SIG-M5 treated with dmso at 0.1 percent for 504 hours (cell line): ENCODE measurements at regions not wholly inside any gene's neighbourhood (a gene's known extent, or its start where the extent isn't known, plus 50 kb on each side); places are given as distances from the start of the nearest gene placed in this dataset.
"Not testable (repeated sequence)": the region's sequence is repeated elsewhere in the genome, so short reads cannot be mapped to it uniquely, and the experiment has no call there.

ENCODE experiments used
- DNase-seq: peaks from one replicate; lab custom pipeline; 2025; ENCODE audit not compliant: unreplicated experiment; lab: John Stamatoyannopoulos, UW

- DNase-seq: no peak
Measured at GRCh38 chr17:54466875-54467274, 433.8 kb upstream of the TOM1L1 start.

GRCh38 chr17:54482843-54483242 lies 417.8 kb upstream of the TOM1L1 start:
- no peak for DNase-seq

GRCh38 chr17:54493691-54494090 lies 407.0 kb upstream of the TOM1L1 start:
- DNase-seq: no peak

DNA sequence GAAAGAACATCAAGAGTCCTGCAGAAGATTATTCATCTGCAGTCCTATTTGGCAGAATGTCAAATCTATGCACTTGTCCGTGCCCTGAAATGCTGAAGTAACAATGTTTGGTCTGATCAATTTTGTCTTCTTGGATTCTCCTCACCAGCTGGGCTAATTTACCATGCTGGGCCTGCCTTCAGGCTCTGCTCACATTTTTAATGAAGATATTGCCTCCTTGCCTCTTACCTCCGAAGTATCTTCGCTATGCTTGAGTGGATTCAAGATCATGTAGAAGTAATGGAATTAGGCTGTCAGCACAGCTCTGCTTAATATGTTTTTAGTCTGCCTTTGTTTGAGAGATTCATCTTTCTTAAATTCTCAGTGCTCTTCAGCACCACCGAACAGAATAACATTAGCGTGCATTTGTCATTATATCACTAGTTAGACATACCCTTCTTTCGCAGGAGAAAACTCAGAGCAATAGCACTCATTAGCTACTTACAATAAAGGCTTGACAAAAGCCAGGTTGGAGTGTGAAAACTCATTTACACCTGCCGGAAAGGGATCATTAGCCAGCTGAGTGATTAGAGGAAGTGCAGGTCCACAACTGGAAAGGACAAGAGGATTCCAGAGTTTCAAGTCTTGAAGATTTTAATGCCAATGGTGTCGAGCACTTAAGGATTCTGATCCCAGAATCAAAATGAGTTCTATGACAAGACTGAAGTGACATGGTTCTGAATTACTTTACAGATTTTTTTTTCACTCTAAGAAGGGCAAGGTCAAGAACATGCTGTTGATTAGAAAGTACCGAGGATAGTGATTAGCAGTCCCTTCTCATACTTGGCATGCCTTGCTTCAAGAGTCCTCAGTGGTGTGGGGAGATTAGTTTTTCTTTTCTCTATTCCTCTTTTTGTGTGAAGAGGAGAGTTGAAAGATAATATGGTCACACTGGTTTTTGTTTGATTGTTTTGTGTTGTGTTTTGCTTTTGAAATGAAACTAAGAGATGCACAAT lies 405.6 kb upstream of the TOM1L1 start:
- DNase-seq: no peak

GRCh38 chr17:54505404-54505803 lies 395.2 kb upstream of the TOM1L1 start:
- no peak for DNase-seq

GRCh38 chr17:54518706-54519105 lies 381.9 kb upstream of the TOM1L1 start:
- no peak for DNase-seq

DNA sequence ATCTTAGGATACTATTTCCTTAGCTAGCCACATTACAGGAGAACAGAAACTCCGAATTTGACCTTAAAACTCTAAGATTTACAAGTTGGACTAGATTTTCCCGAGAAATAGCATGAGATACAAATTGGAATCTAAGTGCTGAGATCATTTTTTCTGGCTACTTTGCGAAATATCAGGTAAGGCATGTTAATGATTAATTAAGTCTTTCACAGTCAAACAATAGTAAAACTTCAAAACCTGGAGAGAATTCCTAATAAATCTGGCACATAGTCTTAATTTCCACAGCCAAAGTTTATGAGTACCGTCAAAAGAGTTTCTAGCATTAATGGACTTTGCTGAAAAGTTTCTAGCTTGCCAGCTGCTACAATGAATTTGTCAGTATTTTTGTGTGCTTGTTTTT lies 379.5 kb upstream of the TOM1L1 start:
- DNase-seq: no peak

GRCh38 chr17:54524501-54524900 lies 376.2 kb upstream of the TOM1L1 start:
- no peak for DNase-seq

- no peak for DNase-seq
Measured at GRCh38 chr17:54527941-54528340, 372.7 kb upstream of the TOM1L1 start.

DNA sequence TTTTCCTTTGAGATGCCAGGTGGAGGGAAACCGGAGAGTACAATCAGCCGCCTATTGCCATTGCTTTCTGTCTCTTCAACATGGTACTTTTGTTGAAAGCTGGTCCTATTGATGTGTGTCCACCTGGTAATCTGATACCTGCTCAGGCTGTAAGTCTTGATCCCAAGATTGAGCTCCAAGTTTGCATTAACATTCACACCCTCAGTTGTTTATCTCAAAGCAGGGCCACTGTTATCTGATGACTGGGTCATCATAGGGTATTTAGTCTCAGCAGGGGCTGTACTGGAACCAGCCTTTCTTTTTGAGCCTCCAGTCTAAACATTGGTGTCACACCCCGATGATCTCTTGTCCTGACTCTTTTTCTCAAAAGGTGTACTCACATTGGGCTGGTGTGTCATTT lies 370.3 kb upstream of the TOM1L1 start:
- DNase-seq: no peak

DNA sequence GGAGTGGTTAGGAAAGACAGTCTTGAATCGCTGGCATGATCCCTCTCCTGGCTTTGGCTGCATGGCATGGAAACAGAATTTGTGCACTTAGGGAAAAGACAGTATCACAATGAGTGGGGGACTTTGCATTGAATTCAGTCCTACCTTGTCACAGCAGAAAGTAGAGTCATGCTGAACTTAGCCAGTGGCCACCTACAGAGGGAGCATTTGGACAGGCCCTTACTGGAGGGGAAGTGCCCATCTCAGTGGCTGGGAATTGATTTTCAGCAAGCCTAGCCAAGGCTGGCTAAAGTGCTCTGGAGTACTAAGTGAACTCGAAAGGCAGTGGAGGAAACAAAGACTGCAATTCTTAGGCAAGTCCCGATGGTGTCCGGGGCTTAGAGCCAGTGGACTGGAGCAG lies 364.3 kb upstream of the TOM1L1 start:
- no peak for DNase-seq

DNA sequence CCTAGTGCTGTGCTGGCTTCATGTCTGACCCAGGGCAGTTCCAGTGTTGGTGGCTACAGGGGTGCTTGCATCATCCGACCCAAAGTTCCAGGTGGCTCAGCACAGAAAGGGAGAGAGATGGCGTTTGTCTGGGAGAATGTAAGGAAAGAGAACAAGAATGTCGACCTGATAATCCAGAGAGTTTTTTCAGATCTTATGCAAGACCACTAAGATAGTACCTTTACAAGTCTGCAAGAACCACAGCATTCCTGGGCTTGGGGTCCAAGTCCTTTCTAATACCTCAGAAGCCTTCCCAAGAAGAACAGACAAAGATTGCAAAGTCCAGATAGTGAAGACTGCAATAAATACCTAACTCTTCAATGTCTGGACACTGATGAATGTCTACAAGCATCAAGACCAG lies 363.0 kb upstream of the TOM1L1 start:
- no peak for DNase-seq

- no peak for DNase-seq
Measured at GRCh38 chr17:54544249-54544648, 356.4 kb upstream of the TOM1L1 start.

GRCh38 chr17:54559883-54560282 lies 340.8 kb upstream of the TOM1L1 start:
- DNase-seq: no peak

- DNase-seq: no peak
Measured at GRCh38 chr17:54608634-54609155, 292.0 kb upstream of the TOM1L1 start.

DNA sequence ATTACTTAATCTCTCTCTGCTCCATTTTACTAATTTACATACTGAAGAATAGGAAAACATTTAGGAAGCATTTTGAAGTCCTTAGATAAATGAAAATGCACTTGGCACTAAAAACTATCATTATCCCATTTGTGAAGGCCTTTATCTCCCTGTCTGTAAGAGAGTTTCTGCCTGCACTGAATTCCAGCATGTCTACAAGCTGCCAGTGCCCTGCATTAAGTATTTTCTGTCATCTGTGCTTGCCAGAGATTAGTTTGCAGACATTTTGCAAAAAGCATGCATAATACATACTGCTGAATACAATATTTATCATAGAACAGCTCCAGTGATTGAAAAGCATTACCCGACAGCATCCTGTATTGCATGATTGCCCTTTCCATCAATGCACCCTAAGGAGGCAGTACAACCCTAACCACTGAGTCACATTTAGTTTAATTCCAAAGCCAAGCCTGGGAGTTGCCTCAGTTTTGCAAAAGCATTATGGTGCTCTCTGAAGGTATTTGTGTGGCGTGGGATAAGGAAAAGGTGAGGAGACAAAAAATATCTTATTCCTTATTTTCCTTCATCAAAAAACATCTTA lies 280.2 kb upstream of the TOM1L1 start:
- DNase-seq: no peak

- no peak for DNase-seq
Measured at GRCh38 chr17:54623746-54624145, 276.9 kb upstream of the TOM1L1 start.

GRCh38 chr17:54626146-54626703 lies 274.4 kb upstream of the TOM1L1 start:
- DNase-seq: no peak

DNA sequence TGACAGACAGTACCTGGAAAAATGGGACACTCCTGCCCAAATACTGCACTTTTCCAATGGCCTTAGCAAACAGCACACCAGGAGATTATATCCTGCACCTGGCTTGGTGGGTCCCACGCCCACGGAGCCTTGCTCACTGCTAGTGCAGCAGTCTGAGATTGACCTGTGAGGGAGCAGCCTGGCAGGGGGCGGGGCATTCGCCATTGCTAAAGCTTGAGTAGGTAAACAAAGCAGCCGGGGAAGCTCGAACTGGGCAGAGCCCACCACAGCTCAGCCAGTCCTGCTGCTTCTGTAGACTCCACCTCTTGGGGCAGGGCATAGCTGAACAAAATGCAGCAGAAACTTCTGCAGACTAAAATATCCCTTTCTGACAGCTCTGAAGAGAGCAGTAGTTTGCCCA lies 261.2 kb upstream of the TOM1L1 start:
- not testable (repeated sequence) for DNase-seq

- DNase-seq: no peak
Measured at GRCh38 chr17:54662978-54663876, 237.4 kb upstream of the TOM1L1 start.

- DNase-seq: peak; percentile 6
Measured at GRCh38 chr17:54666559-54666958, 234.1 kb upstream of the TOM1L1 start.
